Stimulated activated naive B cell treated with anti-CD40 and anti-IgM and Interleukin-4, amounts not matched to agents 10 μg/mL and 1 μg/mL and 100 μg/mL, for 72 hours (primary cell): ENCODE measurements at regions not wholly inside any gene's neighbourhood (a gene's known extent, or its start where the extent isn't known, plus 50 kb on each side); places are given as distances from the start of the nearest gene placed in this dataset.

Source experiments
- ATAC-seq, 2 donors: fragments of 150-1000 bp; cut with Tn5 transposase; replicated peaks; 2 replicates each; pipeline ENCODE4 v1.10.0; 2021; ENCODE audit warnings: moderate library complexity in 1 of 2
- DNase-seq: peaks from one replicate; pipeline ENCODE4 v3.0.0; 2021
- H3K27ac Mint-ChIP-seq: one replicate; pipeline ENCODE4 v1.8.0; 2022; ENCODE audit warnings: mild to moderate bottlenecking, mixed read lengths
- H3K27me3 Mint-ChIP-seq, 2 donors: one replicate each; pipeline ENCODE4 v1.8.0; 2022; ENCODE audit warnings: mixed read lengths in 2 of 2
- H3K36me3 Mint-ChIP-seq, 2 donors: one replicate each; pipeline ENCODE4 v1.8.0; 2022; ENCODE audit warnings: mixed read lengths in 2 of 2, mild to moderate bottlenecking in 1 of 2
- H3K4me1 Mint-ChIP-seq, 2 donors: one replicate each; pipeline ENCODE4 v1.8.0; 2022; ENCODE audit warnings: mixed read lengths in 2 of 2, mild to moderate bottlenecking in 1 of 2
- H3K4me3 Mint-ChIP-seq, 2 donors: one replicate each; pipeline ENCODE4 v1.8.0; 2022; ENCODE audit warnings: mild to moderate bottlenecking in 2 of 2, mixed read lengths in 2 of 2, moderate library complexity in 1 of 2
- H3K9me3 Mint-ChIP-seq, 2 donors: one replicate each; pipeline ENCODE4 v1.8.0; 2022; ENCODE audit warnings: mixed read lengths in 2 of 2, mild to moderate bottlenecking in 1 of 2

- Mint-ChIP-seq H3K27me3 (no peaks in the 10 kb centered on the region), H3K4me3 (no peak overlapping the region), H3K9me3 (peaks cover 12 to 16% of the 10 kb centered on the region in 2 donors), H3K27ac (no peak overlapping the region), H3K4me1 (no peaks in the 10 kb centered on the region), H3K36me3 (no peaks in the 10 kb centered on the region)
- no peak for ATAC-seq
- no peak for DNase-seq
Observed at GRCh38 chr13:107576430-107576829, 638.9 kb downstream of the LIG4 start.

- DNase-seq = no peak
- Mint-ChIP-seq H3K36me3 (no peaks in the 10 kb centered on the region), H3K4me3 (no peak overlapping the region), H3K9me3 (peaks cover 9 to 11% of the 10 kb centered on the region in 2 donors), H3K27me3 (no peaks in the 10 kb centered on the region), H3K27ac (no peak overlapping the region), H3K4me1 (no peaks in the 10 kb centered on the region)
- no peak for ATAC-seq
Observed at GRCh38 chr13:107574517-107575210, 640.7 kb downstream of the LIG4 start.

- peaks cover 9 to 11% of the 10 kb centered on the region in 2 donors for H3K9me3 Mint-ChIP-seq
- ATAC-seq (no peak), DNase-seq (no peak)
- no peaks in the 10 kb centered on the region for H3K4me1 Mint-ChIP-seq
- H3K27ac Mint-ChIP-seq = no peak overlapping the region
- no peaks in the 10 kb centered on the region for H3K36me3 Mint-ChIP-seq
- H3K4me3 Mint-ChIP-seq = no peak overlapping the region
- H3K27me3 Mint-ChIP-seq = no peaks in the 10 kb centered on the region
Observed at GRCh38 chr13:107573184-107573583, 642.2 kb downstream of the LIG4 start.

GRCh38 chr13:107572156-107572555 lies 643.2 kb downstream of the LIG4 start:
- H3K4me3 Mint-ChIP-seq = no peak overlapping the region
- ATAC-seq (no peak), DNase-seq (no peak)
- H3K36me3 Mint-ChIP-seq = no peaks in the 10 kb centered on the region
- H3K27me3 Mint-ChIP-seq = no peaks in the 10 kb centered on the region
- H3K9me3 Mint-ChIP-seq = peaks cover 5 to 8% of the 10 kb centered on the region in 2 donors
- no peak overlapping the region for H3K27ac Mint-ChIP-seq
- H3K4me1 Mint-ChIP-seq = no peaks in the 10 kb centered on the region

- no peak overlapping the region for H3K4me3 Mint-ChIP-seq
- DNase-seq = no peak
- H3K36me3 Mint-ChIP-seq = no peaks in the 10 kb centered on the region
- no peaks in the 10 kb centered on the region for H3K27me3 Mint-ChIP-seq
- no peak overlapping the region for H3K27ac Mint-ChIP-seq
- ATAC-seq = no peak
- no peaks in the 10 kb centered on the region for H3K4me1 Mint-ChIP-seq
- peaks cover 0 to 3% of the 10 kb centered on the region in 2 donors for H3K9me3 Mint-ChIP-seq
Observed at GRCh38 chr13:107568181-107568580, 647.2 kb downstream of the LIG4 start.

- Mint-ChIP-seq H3K4me1 (no peaks in the 10 kb centered on the region), H3K27ac (no peak overlapping the region), H3K9me3 (peaks cover 0 to 5% of the 10 kb centered on the region in 2 donors), H3K36me3 (no peaks in the 10 kb centered on the region), H3K27me3 (no peaks in the 10 kb centered on the region), H3K4me3 (no peak overlapping the region)
- ATAC-seq (no peak), DNase-seq (no peak)
Observed at GRCh38 chr13:107563099-107563925, 652.0 kb downstream of the LIG4 start.

- Mint-ChIP-seq H3K36me3 (no peaks in the 10 kb centered on the region), H3K4me1 (no peaks in the 10 kb centered on the region), H3K4me3 (no peak overlapping the region), H3K9me3 (peaks cover 0 to 1% of the 10 kb centered on the region in 2 donors), H3K27me3 (no peaks in the 10 kb centered on the region), H3K27ac (no peak overlapping the region)
- ATAC-seq = no peak
- DNase-seq = no peak
Observed at GRCh38 chr13:107562203-107562602, 653.1 kb downstream of the LIG4 start.

- Mint-ChIP-seq H3K4me1 (no peaks in the 10 kb centered on the region), H3K27me3 (no peaks in the 10 kb centered on the region), H3K4me3 (no peak overlapping the region), H3K9me3 (peaks cover 0 to 3% of the 10 kb centered on the region in 2 donors), H3K36me3 (no peaks in the 10 kb centered on the region), H3K27ac (no peak overlapping the region)
- no peak for DNase-seq
- ATAC-seq = no peak
Observed at GRCh38 chr13:107554460-107554859, 660.9 kb downstream of the LIG4 start.

- no peak for ATAC-seq
- Mint-ChIP-seq H3K27me3 (no peaks in the 10 kb centered on the region), H3K4me1 (no peaks in the 10 kb centered on the region), H3K27ac (no peak overlapping the region), H3K4me3 (no peak overlapping the region), H3K36me3 (no peaks in the 10 kb centered on the region), H3K9me3 (peaks cover 0 to 2% of the 10 kb centered on the region in 2 donors)
- no peak for DNase-seq
Observed at GRCh38 chr13:107553838-107554237, 661.5 kb downstream of the LIG4 start.

GRCh38 chr13:107551521-107551920 lies 663.8 kb downstream of the LIG4 start:
- Mint-ChIP-seq H3K27ac (no peak overlapping the region), H3K9me3 (no peaks in the 10 kb centered on the region), H3K4me1 (no peaks in the 10 kb centered on the region), H3K27me3 (no peaks in the 10 kb centered on the region), H3K4me3 (no peak overlapping the region), H3K36me3 (no peaks in the 10 kb centered on the region)
- no peak for DNase-seq
- ATAC-seq = no peak

- no peak for ATAC-seq
- Mint-ChIP-seq H3K9me3 (no peaks in the 10 kb centered on the region), H3K4me1 (no peaks in the 10 kb centered on the region), H3K27me3 (no peaks in the 10 kb centered on the region), H3K4me3 (no peak overlapping the region), H3K36me3 (no peaks in the 10 kb centered on the region), H3K27ac (no peak overlapping the region)
- DNase-seq = no peak
Observed at GRCh38 chr13:107548338-107548737, 667.0 kb downstream of the LIG4 start.

GRCh38 chr13:107545946-107546502 lies 669.3 kb downstream of the LIG4 start:
- no peaks in the 10 kb centered on the region for H3K36me3 Mint-ChIP-seq
- no peak for DNase-seq
- no peak overlapping the region for H3K27ac Mint-ChIP-seq
- H3K4me1 Mint-ChIP-seq = no peaks in the 10 kb centered on the region
- no peaks in the 10 kb centered on the region for H3K27me3 Mint-ChIP-seq
- no peak overlapping the region for H3K4me3 Mint-ChIP-seq
- no peaks in the 10 kb centered on the region for H3K9me3 Mint-ChIP-seq
- no peak for ATAC-seq

- Mint-ChIP-seq H3K9me3 (peaks cover 0 to 3% of the 10 kb centered on the region in 2 donors), H3K4me1 (no peaks in the 10 kb centered on the region), H3K36me3 (no peaks in the 10 kb centered on the region), H3K27ac (no peak overlapping the region), H3K4me3 (no peak overlapping the region), H3K27me3 (no peaks in the 10 kb centered on the region)
- ATAC-seq (no peak), DNase-seq (no peak)
Observed at GRCh38 chr13:107534548-107534947, 680.8 kb downstream of the LIG4 start.

- no peaks in the 10 kb centered on the region for H3K27me3 Mint-ChIP-seq
- ATAC-seq = no peak
- no peaks in the 10 kb centered on the region for H3K4me1 Mint-ChIP-seq
- H3K4me3 Mint-ChIP-seq = no peak overlapping the region
- H3K9me3 Mint-ChIP-seq = no peaks in the 10 kb centered on the region
- no peaks in the 10 kb centered on the region for H3K36me3 Mint-ChIP-seq
- H3K27ac Mint-ChIP-seq = no peak overlapping the region
- DNase-seq = no peak
Observed at GRCh38 chr13:107531816-107532215, 683.5 kb downstream of the LIG4 start.

GRCh38 chr13:107531180-107531579 lies 684.2 kb downstream of the LIG4 start:
- Mint-ChIP-seq H3K9me3 (no peaks in the 10 kb centered on the region), H3K4me1 (no peaks in the 10 kb centered on the region), H3K27me3 (no peaks in the 10 kb centered on the region), H3K27ac (no peak overlapping the region), H3K36me3 (no peaks in the 10 kb centered on the region), H3K4me3 (no peak overlapping the region)
- DNase-seq = no peak
- ATAC-seq = no peak
